Neutrophil (primary cell): ENCODE measurements at regions not wholly inside any gene's neighbourhood (a gene's known extent, or its start where the extent isn't known, plus 50 kb on each side); places are given as distances from the start of the nearest gene placed in this dataset.

Experiments
- H3K27ac ChIP-seq: fragments of 200-600 bp; sonication (generic); 2 replicates; pipeline ENCODE4 v1.5.1; 2016; ENCODE audit warnings: mild to moderate bottlenecking, moderate library complexity
- H3K27me3 ChIP-seq: fragments of 200-600 bp; sonication (generic); 2 replicates; pipeline ENCODE4 v1.6.0; 2016; ENCODE audit warnings: mild to moderate bottlenecking
- H3K36me3 ChIP-seq: fragments of 200-600 bp; sonication (generic); 2 replicates; pipeline ENCODE4 v1.5.1; 2017
- H3K4me1 ChIP-seq, 2 experiments: fragments of 200-600 bp in 1 of 2; sonication (generic) in 1 of 2; 1 replicate in 1 of 2; 2 replicates in 1 of 2; pipeline versions ENCODE4 v1.5.1 to v1.6.1; 2013 to 2016; ENCODE audit warnings: low read depth in 1 of 2, low read length in 1 of 2, mild to moderate bottlenecking in 1 of 2, moderate library complexity in 1 of 2; ENCODE audit not compliant: control insufficient read depth in 1 of 2, insufficient read depth in 1 of 2
- H3K4me3 ChIP-seq, 2 experiments: fragments of 200-600 bp in 1 of 2; sonication (generic) in 1 of 2; 1 replicate in 1 of 2; 2 replicates in 1 of 2; pipeline ENCODE4 v1.5.1; 2013 to 2016; ENCODE audit warnings: low read depth in 1 of 2, low read length in 1 of 2, mild to moderate bottlenecking in 1 of 2, moderate library complexity in 1 of 2
- H3K9me3 ChIP-seq: fragments of 200-600 bp; sonication (generic); 2 replicates; pipeline ENCODE4 v1.5.1; 2016
- TF ChIP-seq, protein P1 (sequence below): fragments of 200-600 bp; sonication (generic); IDR thresholded peaks from 2 replicates; pipeline ENCODE4 v1.5.1; 2016; ENCODE audit warnings: antibody characterized with exemption

DNA sequence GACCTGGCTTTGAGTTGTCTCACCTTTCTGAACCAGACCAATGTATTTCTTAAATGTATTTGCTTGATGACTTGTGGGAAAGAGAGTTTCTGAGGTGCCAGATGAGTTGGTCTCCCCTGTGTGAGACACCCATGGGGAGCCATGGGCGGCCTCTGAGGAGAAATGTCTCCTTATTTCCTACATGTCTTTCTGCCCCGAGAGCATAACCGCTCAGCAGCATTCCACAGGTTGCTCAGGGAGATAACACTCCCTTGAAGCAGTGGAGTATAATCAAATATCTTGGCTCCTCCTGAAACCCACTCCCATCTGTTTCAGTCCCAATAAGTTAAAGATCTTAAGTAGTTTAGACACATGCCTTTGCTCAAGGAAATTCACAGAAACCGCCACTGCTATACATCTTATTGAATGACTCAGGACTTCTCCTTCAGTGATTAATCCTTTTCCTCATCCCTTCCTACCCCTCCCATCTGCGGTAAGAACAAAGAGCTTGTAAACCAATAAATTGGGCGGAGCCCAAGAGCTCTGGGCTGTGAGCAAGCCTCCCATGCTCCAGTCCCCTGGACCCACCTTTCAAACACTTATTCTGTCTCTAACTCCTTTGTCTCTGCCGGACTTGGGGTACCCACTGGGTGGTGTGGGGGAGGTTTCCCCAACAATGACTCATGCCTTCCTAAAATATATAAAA, 285.5 kb upstream of the LRRTM4 start:
- TF ChIP-seq, protein P1, sequence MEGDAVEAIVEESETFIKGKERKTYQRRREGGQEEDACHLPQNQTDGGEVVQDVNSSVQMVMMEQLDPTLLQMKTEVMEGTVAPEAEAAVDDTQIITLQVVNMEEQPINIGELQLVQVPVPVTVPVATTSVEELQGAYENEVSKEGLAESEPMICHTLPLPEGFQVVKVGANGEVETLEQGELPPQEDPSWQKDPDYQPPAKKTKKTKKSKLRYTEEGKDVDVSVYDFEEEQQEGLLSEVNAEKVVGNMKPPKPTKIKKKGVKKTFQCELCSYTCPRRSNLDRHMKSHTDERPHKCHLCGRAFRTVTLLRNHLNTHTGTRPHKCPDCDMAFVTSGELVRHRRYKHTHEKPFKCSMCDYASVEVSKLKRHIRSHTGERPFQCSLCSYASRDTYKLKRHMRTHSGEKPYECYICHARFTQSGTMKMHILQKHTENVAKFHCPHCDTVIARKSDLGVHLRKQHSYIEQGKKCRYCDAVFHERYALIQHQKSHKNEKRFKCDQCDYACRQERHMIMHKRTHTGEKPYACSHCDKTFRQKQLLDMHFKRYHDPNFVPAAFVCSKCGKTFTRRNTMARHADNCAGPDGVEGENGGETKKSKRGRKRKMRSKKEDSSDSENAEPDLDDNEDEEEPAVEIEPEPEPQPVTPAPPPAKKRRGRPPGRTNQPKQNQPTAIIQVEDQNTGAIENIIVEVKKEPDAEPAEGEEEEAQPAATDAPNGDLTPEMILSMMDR: no peak
- Histone ChIP-seq H3K36me3 (no peaks in the 10 kb centered on the region), H3K27me3 (no peaks in the 10 kb centered on the region), H3K9me3 (no peaks in the 10 kb centered on the region), H3K4me3 (no peak overlapping the region), H3K27ac (no peak overlapping the region), H3K4me1 (no peaks in the 10 kb centered on the region)

DNA sequence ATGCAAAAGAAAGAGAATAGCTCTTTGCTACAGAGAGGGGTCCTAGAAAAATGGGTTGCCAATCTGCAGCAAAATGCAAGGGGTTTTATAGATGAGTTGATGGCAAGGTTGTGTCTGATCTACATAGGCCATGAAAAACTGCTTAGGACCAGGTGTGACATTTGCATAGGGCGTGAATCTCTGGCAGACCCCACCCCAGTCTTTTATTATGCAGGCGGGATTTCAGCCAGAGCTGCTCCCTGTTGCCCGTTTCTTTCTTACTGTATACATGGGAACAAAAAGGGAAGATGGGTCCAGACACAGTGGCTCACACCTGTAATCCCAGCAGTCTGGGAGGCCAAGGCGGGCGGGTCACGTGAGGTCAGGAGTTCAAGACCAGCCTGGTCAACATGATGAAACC, 286.4 kb upstream of the LRRTM4 start:
- no peak overlapping the region for H3K27ac ChIP-seq
- no peaks in the 10 kb centered on the region for H3K27me3 ChIP-seq
- H3K4me1 ChIP-seq: no peaks in the 10 kb centered on the region
- TF ChIP-seq, protein P1: no peak
- no peak overlapping the region for H3K4me3 ChIP-seq
- no peaks in the 10 kb centered on the region for H3K36me3 ChIP-seq
- no peaks in the 10 kb centered on the region for H3K9me3 ChIP-seq

DNA sequence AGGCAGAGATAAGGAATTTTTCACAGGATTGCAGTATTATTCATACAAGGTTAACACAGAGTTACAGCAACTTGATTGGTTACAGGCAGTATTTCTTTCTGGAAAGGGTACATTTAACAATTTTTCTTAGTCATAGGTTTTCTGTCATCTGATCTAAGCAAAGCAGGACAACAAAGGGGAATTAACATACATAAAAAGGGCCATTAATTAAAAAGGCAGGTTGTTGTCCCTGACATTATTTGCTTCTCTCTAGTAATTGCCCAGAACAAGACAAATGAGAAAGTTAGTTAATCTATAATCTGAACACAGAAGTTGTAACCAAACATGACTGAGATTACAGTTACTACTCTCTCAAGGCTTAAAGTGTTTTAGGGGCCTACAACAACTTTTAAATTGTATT, 291.4 kb upstream of the LRRTM4 start:
- H3K27ac ChIP-seq: no peak overlapping the region
- TF ChIP-seq, protein P1: no peak
- H3K27me3 ChIP-seq: no peaks in the 10 kb centered on the region
- H3K9me3 ChIP-seq: no peaks in the 10 kb centered on the region
- no peaks in the 10 kb centered on the region for H3K36me3 ChIP-seq
- H3K4me1 ChIP-seq: no peaks in the 10 kb centered on the region
- H3K4me3 ChIP-seq: no peak overlapping the region

DNA sequence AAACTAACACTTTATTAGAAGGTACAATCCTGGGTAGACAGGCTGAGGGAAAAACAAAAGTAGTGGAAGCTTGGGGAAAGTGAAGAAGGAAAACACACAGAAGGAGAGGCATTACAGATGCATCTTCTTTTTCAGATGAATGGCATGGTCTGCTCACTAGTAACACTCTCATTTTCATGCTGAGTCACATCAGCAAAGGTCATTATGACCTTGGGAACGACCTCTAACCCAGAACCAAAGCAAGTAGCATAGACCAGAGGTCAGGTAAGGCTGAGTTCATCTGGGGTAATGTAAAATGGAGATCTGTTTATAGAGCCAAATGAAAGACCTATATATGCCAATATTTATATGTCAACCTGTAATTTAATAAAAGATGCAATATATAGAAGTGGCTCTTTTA, 294.4 kb upstream of the LRRTM4 start:
- Histone ChIP-seq H3K9me3 (no peaks in the 10 kb centered on the region), H3K4me3 (no peak overlapping the region), H3K4me1 (no peaks in the 10 kb centered on the region), H3K36me3 (no peaks in the 10 kb centered on the region), H3K27me3 (no peaks in the 10 kb centered on the region), H3K27ac (no peak overlapping the region)
- TF ChIP-seq, protein P1: no peak

DNA sequence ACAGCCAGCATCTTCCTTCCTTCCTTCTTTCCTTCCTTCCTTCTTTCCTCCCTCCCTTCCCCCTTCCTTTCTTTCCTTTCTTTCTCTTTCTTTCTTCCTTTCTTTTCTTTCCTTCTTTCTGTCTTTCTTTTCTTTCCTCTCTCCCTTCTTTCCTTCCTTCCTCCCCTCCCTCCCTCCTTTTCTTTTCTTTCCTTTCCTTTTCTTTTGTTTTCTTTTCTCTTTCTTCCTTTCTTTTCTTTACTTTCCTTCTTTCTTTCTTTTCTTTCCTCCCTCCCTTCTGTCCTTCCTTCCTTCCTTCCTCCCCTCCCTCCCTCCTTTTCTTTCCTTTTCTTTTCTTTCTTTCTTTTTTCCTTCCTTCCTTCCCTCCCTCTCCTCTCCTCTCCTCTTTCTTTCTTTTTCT, 296.0 kb upstream of the LRRTM4 start:
- TF ChIP-seq, protein P1: no peak
- Histone ChIP-seq H3K4me1 (no peaks in the 10 kb centered on the region), H3K4me3 (no peak overlapping the region), H3K9me3 (no peaks in the 10 kb centered on the region), H3K36me3 (no peaks in the 10 kb centered on the region), H3K27me3 (no peaks in the 10 kb centered on the region), H3K27ac (no peak overlapping the region)

DNA sequence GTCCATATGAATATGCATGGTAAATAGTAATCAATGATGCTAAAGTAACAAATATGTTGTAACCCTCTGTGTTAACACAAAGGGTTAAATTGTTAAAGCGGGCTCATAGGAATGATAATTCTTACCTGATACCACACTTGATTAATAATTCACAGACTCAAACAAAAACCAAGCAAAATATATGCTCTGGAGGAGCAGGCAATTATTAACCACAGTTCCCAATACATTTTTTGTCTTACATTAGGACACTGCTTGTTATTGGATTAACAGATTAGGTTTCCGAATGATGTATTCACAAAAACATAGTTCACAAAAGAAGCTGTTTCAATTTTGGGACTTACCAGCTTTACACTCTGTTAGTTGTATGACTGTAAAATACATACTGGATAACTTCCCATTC, 300.9 kb upstream of the LRRTM4 start:
- Histone ChIP-seq H3K27me3 (no peaks in the 10 kb centered on the region), H3K9me3 (no peaks in the 10 kb centered on the region), H3K4me3 (no peak overlapping the region), H3K27ac (no peak overlapping the region), H3K4me1 (no peaks in the 10 kb centered on the region), H3K36me3 (no peaks in the 10 kb centered on the region)
- TF ChIP-seq, protein P1: no peak
